HT1080 (cell line): ENCODE measurements at regions not wholly inside any gene's neighbourhood (a gene's known extent, or its start where the extent isn't known, plus 50 kb on each side); places are given as distances from the start of the nearest gene placed in this dataset.
A peak's percentile ranks its signal among the peaks of the same experiment; 100 is the strongest.

Source experiments
- DNase-seq: peaks from one replicate; pipeline ENCODE4 v3.0.0-alpha.2; 2015; ENCODE audit warnings: low read depth

- DNase-seq: no peak
These were observed 81.5 kb upstream of the TMEM260 start for GRCh38 chr14:56498112-56498511.

DNA sequence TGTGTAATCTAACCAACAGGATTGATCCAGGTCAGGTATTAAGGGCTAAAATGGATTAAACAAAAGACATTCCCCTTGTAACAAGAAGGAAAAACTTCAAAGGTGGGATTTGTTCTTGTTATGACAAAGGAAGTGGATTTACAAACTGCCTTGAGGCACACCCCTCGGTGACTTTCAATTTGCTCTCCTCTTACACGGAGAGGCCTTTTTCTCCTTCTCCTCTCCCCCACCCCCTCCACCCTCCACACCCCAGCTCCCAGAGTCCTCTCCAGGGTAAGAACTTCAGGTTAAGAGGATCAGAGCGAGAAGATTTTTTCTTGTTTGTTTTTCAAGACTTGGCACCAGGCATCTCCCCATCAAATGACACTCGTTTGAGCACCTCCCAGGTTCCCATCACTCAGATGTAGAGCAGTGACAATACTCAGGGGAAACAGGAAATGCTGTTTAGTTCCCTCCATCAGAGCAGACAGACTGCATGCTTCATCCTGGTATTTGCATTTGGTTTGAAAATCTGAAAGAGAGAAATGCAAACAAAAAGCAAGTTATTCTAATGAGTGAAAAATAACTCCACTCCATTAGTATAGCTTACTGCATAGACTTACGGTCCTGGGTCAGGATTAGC is 77.6 kb upstream of the TMEM260 start:
- no peak for DNase-seq

- DNase-seq: no peak
These were observed 74.2 kb upstream of the TMEM260 start for GRCh38 chr14:56505361-56505760.

DNA sequence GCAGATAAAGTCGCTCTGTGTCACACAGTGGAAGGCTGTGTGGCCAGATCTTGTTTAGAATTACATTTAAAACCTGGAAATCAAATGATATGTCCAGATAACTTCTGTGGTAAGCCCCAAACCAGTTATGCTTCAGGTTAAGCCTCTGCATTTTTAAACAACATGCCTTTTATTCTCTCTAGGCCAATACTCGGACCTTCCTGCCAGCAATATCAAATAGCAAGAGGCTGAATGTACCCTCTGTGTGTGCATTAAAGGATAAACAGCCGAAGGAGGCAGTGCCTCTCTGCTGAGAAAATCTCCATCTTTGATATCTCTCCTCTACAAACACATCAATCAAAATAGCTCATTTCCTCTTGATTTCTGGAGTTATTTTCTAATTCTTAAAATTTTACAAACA is 67.1 kb upstream of the TMEM260 start:
- no peak for DNase-seq

GRCh38 chr14:56514663-56515371 is 64.8 kb upstream of the TMEM260 start:
- peak; percentile 50 for DNase-seq

DNA sequence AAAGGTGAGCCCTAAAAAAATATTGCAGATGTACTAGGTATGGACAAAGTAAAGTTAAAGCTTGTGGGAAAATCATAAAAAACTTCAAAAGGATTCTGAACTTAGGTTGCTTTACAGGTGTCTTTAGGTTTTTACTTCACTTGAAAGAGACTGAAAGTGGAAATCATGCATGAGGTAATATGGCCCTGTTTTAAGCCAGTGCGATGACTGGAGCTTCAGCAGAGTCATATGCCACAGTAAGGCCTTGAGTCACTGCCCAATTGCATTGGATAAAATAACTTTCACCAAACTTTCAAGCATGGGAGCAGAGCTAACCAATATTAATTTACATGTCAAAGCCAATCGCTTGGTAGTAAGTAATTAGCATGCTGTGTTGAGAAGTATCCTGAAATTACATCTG is 63.9 kb upstream of the TMEM260 start:
- no peak for DNase-seq

DNA sequence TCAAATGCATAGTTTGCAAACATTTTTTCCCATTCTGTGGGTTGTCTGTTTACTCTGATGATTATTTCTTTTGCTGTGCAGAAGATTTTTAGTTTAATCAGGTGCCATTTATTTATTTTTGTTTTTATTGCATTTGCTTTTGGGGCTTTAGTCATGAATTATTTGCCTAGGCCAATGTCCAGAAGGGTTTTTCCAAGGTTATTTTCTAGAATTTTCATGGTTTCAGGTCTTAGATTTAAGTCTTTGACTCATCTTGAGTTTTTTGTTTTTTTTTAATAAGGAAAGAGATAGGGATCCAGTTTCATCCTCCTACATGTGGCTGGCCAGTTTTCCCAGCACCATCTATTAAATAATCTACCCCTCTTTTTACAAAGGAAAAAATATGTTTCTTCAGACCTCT is 57.2 kb upstream of the TMEM260 start:
- DNase-seq: no peak

- DNase-seq: no peak
These were observed 54.5 kb upstream of the TMEM260 start for GRCh38 chr14:56524971-56525677.

GRCh38 chr14:56528927-56529326 is 50.7 kb upstream of the TMEM260 start:
- DNase-seq: no peak
